HG02759 (cell line): ENCODE measurements at regions not wholly inside any gene's neighbourhood (a gene's known extent, or its start where the extent isn't known, plus 50 kb on each side); places are given as distances from the start of the nearest gene placed in this dataset.
A peak's percentile ranks its signal among the peaks of the same experiment; 100 is the strongest.

Source experiments
- ATAC-seq: cut with Tn5 transposase; IDR thresholded peaks from one replicate; pipeline ENCODE4 v1.9.1; 2021; ENCODE audit warnings: mild to moderate bottlenecking, moderate library complexity; ENCODE audit not compliant: unreplicated experiment

DNA sequence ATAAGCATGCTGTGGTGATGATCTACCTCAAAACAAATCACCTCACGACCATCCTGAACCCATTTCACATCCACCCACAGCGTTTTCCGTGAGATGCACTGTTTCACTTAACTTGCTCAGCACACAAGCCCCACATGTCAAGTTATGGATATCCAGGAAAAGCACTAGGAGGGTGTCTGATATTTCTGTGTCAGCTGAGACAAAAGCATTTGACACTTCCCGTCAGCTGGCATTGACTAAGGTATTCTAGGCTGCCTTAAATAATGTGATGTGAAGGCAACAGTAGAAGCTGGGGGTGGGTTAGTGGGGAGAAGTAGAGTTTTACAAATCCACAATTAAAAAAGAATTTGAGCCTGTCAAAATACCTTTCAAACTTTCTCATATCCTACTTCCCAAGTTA, 68.7 kb upstream of the MDFIC start:
- ATAC-seq: no peak

GRCh38 chr7:114854369-114854768, 67.5 kb upstream of the MDFIC start:
- no peak for ATAC-seq

- no peak for ATAC-seq
These were observed 65.3 kb upstream of the MDFIC start for GRCh38 chr7:114856625-114857024.

- ATAC-seq: no peak
These were observed 64.3 kb upstream of the MDFIC start for GRCh38 chr7:114857605-114858004.

DNA sequence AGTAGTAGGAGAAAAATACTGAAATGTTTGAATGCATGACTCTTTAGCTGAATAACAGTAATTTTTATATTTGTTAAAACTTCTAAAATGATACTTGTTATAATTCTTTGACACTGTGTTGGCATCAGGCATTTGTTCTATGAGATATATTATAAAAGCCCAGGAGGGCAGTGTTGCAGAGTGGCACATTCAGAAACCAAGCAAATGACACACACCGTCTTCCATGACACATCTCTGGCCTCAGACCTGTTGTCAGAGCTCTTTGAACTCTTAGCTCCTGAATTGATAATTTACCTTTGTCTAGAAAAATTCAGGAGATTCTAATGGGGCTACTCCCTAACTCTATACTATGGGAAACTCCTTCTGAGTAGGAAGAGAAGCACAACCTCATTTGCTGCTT, 62.4 kb upstream of the MDFIC start:
- no peak for ATAC-seq

DNA sequence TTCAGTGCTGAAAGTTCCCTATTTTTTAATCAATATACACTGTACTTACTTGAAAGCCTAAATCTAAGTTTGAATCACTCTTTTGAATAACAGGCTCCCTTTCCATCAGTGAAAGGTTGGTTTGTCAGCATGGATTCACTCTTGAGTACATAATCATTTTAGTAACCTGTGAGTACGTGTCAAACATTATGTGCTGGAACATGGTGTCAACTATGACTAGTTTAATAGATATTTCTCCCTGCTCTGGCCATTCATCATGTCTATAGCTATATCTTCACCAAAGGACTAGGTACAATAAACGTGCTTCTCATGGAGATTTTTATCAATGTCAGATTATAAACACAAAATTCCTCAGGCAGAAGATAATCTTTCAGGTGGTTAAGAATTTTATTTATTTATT, 61.7 kb upstream of the MDFIC start:
- ATAC-seq: no peak

GRCh38 chr7:114862406-114862805, 59.5 kb upstream of the MDFIC start:
- no peak for ATAC-seq

- ATAC-seq: no peak
These were observed 57.6 kb upstream of the MDFIC start for GRCh38 chr7:114864278-114864677.

DNA sequence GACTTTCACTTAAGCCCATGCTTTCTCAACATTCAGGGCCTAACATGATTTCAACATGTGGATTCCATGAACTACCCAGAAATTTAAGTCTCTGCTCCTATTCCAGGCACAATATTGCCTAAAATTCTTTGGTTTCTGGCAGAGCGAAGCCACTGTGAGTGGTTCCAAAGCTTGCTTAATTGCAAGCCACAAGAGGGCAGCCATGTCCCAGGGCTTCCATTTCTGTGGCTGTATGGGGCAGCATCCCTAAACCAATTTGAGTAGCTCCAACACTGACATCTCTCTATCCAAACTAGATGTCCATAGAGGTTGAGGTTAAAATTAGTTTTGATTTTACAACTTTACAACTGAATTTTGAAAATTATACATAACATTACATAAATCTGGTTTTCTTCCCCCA, 56.3 kb upstream of the MDFIC start:
- peak; percentile 89 for ATAC-seq
